Retinal pigment epithelial cell (primary cell): ENCODE measurements at regions not wholly inside any gene's neighbourhood (a gene's known extent, or its start where the extent isn't known, plus 50 kb on each side); places are given as distances from the start of the nearest gene placed in this dataset.

Source experiments
- DNase-seq: peaks from one replicate; pipeline ENCODE4 v3.0.0-alpha.2; 2010; ENCODE audit warnings: low read depth
- H3K4me3 ChIP-seq: 2 replicates; pipeline ENCODE4 v1.5.1; 2011; ENCODE audit warnings: mild to moderate bottlenecking, low read length, control low read depth, moderate library complexity
- TF ChIP-seq, protein P1 (sequence below): conservative IDR thresholded peaks from 2 replicates; pipeline ENCODE4 v1.5.1; 2011; ENCODE audit warnings: low read depth, low read length, control low read depth, inconsistent platforms

- no peak for DNase-seq
- TF ChIP-seq, protein P1, sequence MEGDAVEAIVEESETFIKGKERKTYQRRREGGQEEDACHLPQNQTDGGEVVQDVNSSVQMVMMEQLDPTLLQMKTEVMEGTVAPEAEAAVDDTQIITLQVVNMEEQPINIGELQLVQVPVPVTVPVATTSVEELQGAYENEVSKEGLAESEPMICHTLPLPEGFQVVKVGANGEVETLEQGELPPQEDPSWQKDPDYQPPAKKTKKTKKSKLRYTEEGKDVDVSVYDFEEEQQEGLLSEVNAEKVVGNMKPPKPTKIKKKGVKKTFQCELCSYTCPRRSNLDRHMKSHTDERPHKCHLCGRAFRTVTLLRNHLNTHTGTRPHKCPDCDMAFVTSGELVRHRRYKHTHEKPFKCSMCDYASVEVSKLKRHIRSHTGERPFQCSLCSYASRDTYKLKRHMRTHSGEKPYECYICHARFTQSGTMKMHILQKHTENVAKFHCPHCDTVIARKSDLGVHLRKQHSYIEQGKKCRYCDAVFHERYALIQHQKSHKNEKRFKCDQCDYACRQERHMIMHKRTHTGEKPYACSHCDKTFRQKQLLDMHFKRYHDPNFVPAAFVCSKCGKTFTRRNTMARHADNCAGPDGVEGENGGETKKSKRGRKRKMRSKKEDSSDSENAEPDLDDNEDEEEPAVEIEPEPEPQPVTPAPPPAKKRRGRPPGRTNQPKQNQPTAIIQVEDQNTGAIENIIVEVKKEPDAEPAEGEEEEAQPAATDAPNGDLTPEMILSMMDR: no peak
- H3K4me3 ChIP-seq: no peak overlapping the region
Measured at GRCh38 chr21:22584308-22584707, 1586.1 kb downstream of the NCAM2 start.

DNA sequence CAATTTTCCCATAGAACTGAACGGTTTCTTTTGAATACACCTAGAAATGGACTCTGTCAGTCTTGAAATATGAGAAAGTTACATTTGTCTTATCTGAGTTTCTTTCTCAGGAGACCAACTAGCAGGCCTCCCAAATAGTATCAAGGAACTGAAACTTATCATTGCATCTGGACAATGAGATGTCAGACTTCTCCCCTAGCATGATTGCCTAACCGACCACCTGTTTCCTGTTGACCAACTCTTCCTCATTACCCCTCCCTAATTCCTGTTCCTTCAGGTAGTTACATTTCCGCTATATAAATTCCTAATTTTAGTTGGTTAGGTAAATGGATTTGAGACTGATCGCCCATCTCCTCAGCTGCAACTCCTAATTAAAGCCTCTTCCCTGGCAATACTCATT is 1587.3 kb downstream of the NCAM2 start:
- no peak overlapping the region for H3K4me3 ChIP-seq
- TF ChIP-seq, protein P1: no peak
- DNase-seq: no peak

DNA sequence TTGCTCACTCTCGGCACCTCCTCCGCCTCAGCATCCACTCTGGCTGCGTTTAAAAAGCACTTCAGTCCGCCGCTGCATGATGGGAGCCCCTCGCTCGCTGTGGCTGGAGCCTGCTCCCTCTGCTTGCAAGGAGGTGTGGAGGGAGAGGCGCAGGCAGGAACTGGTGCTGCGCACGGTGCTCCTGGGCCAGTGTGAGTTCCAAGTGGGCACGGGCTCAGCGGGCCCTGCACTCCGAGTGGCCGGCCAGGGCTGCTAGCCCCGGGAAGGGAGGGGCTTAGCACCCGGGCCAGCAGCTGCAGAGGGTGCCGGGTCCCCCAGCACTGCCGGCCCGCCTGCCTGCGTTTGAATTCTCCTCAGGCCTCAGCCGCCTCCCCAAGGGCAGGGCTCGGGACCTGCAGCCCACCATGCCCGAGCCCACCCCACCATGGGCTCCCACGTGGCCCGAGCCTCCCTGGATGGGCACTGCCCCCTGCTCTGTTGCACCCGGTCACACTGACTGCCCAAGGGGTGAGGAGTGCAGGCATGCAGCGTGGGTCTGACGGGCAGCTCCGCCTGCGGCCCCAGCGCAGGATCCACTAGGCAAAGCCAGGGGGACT is 1599.5 kb downstream of the NCAM2 start:
- TF ChIP-seq, protein P1: no peak
- no peak overlapping the region for H3K4me3 ChIP-seq
- no peak for DNase-seq

- DNase-seq: no peak
- H3K4me3 ChIP-seq: no peak overlapping the region
- TF ChIP-seq, protein P1: no peak
Measured at GRCh38 chr21:22609802-22610201, 1611.6 kb downstream of the NCAM2 start.

GRCh38 chr21:22627911-22628310 is 1629.7 kb downstream of the NCAM2 start:
- no peak for DNase-seq
- H3K4me3 ChIP-seq: no peak overlapping the region
- TF ChIP-seq, protein P1: no peak

DNA sequence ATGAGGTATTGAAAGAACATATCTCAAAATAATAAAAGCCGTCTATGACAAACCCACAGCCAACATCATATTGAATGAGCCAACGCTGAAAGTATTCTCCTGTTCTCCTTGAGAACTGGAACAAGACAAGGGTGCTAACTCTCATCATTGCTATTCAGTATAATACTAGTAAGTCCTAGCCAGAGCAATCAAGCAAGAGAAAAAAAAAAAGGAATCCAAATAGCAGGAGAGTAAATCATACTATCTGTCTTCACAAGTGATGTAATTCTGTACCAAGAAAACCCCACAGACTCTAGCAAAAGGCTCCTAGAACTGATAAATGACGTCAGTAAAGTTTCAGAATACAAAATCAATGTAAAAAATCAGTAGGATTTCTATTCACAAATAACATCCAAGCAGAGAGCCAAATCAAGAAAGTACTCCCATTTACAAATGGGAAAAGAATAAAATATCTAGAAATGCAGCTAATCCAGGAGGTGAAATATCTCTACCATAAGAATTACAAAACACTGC is 1632.8 kb downstream of the NCAM2 start:
- DNase-seq: no peak
- H3K4me3 ChIP-seq: no peak overlapping the region

GRCh38 chr21:22632176-22632575 is 1634.0 kb downstream of the NCAM2 start:
- TF ChIP-seq, protein P1: no peak
- DNase-seq: no peak
- no peak overlapping the region for H3K4me3 ChIP-seq

More for the DNA sequence above, 1632.8 kb downstream of the NCAM2 start:
- TF ChIP-seq, protein P1: no peak
